Tibial artery (tissue), 4 donors: ENCODE measurements at regions not wholly inside any gene's neighbourhood (a gene's known extent, or its start where the extent isn't known, plus 50 kb on each side); places are given as distances from the start of the nearest gene placed in this dataset.

Experiments
- DNase-seq, 2 donors: peaks; one replicate each; pipeline ENCODE4 v3.0.0-alpha.2; 2019
- H3K27ac ChIP-seq, 2 donors: fragments of 200-600 bp; sonication (generic) in 1 of 2; 1 replicate in 1 of 2; 2 replicates in 1 of 2; pipeline ENCODE4 v1.5.1; 2018 to 2019; ENCODE audit warnings: mild to moderate bottlenecking in 1 of 2
- H3K27me3 ChIP-seq, 2 donors: fragments of 200-600 bp; sonication (generic) in 1 of 2; one replicate each; pipeline versions ENCODE4 v1.5.1 to v1.6.0; 2016 to 2019
- H3K36me3 ChIP-seq, 3 donors: fragments of 200-600 bp; sonication (generic) in 2 of 3; one replicate each; pipeline ENCODE4 v1.5.1; 2016 to 2019; ENCODE audit warnings: mild to moderate bottlenecking in 2 of 3
- H3K4me1 ChIP-seq, 4 donors: fragments of 200-600 bp; sonication (generic) in 2 of 4; 1 replicate in 3 of 4; 2 replicates in 1 of 4; pipeline ENCODE4 v1.5.1; 2016 to 2019
- H3K4me3 ChIP-seq, 2 donors: fragments of 200-600 bp; sonication (generic) in 1 of 2; 1 replicate in 1 of 2; 2 replicates in 1 of 2; pipeline ENCODE4 v1.5.1; 2018 to 2019; ENCODE audit warnings: mild to moderate bottlenecking in 2 of 2
- H3K9me3 ChIP-seq, 3 donors: fragments of 200-600 bp; sonication (generic) in 1 of 3; one replicate each; pipeline ENCODE4 v1.5.1; 2016 to 2019
- CTCF ChIP-seq, 2 experiments: fragments of 200-600 bp in 1 of 2; fragments of 450-650 bp in 1 of 2; IDR thresholded peaks; one replicate each; pipeline ENCODE4 v1.5.1; 2017 to 2019; ENCODE audit warnings: antibody characterized with exemption in 2 of 2, mild to moderate bottlenecking in 1 of 2, moderate library complexity in 1 of 2
- intact Hi-C: fragments of 100-400 bp; cut with DNase I; formaldehyde crosslinking; loops from one replicate; pipeline ENCODE4 v1.15.0; 2023; ENCODE audit warnings: low total_unique reads

DNA sequence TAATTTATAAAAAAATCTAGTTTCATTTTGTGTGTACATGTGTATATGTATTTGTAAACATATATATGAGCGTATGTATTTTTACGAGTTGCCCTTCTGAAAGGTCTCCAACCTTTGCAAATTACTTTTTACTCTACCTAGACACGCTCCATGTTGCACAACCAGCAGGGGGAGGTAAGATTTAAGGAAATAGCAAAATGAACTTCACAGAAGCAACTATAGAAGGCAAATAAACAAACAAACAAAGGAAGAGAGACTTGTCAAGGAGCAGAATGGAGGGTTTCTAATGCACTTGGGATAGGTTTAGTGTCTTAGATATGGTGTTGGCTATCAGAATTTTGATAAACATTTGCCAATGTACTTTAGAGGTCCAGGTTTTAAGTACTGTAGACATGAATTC is 820.5 kb upstream of the POU3F3 start:
- Histone ChIP-seq H3K4me3 (no peak overlapping the region), H3K9me3 (no peaks in the 10 kb centered on the region), H3K4me1 (no peaks in the 10 kb centered on the region), H3K27me3 (no peaks in the 10 kb centered on the region), H3K36me3 (no peaks in the 10 kb centered on the region), H3K27ac (no peak overlapping the region)
- no peak for DNase-seq
- intact Hi-C loops = no loop called here
- TF ChIP-seq CTCF (IDR thresholded peaks at IDR 0.05) = no peak

DNA sequence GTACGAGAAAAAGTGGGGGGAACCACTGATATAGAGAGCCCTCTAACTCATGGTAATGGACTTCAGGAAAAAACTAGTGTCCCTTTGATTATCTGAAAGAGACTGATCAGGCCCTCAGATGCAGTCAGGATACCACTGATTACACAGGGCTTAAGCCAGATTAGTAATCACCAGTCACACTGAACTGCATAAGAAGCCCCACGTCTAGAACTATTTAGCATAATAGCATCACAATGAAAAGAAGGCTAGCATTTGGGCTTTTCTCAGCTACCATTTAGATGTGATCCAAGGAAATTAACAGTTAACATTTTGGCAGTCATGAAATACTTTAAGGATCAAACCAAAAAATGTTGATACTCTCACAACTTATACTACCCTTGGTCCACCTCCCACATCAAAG is 813.1 kb upstream of the POU3F3 start:
- intact Hi-C loops = no loop called here
- no peak overlapping the region for H3K27ac ChIP-seq
- H3K27me3 ChIP-seq = no peaks in the 10 kb centered on the region
- TF ChIP-seq CTCF (IDR thresholded peaks at IDR 0.05) = no peak
- DNase-seq = no peak
- H3K4me3 ChIP-seq = no peak overlapping the region
- H3K4me1 ChIP-seq = no peaks in the 10 kb centered on the region
- no peaks in the 10 kb centered on the region for H3K36me3 ChIP-seq
- no peaks in the 10 kb centered on the region for H3K9me3 ChIP-seq

GRCh38 chr2:104041351-104041750 is 812.6 kb upstream of the POU3F3 start:
- Histone ChIP-seq H3K4me1 (no peaks in the 10 kb centered on the region), H3K36me3 (no peaks in the 10 kb centered on the region), H3K27me3 (no peaks in the 10 kb centered on the region), H3K4me3 (no peak overlapping the region), H3K27ac (no peak overlapping the region), H3K9me3 (no peaks in the 10 kb centered on the region)
- no peak for DNase-seq
- intact Hi-C loops = no loop called here
- TF ChIP-seq CTCF (IDR thresholded peaks at IDR 0.05) = no peak

GRCh38 chr2:104043864-104044263 is 810.1 kb upstream of the POU3F3 start:
- Histone ChIP-seq H3K36me3 (no peaks in the 10 kb centered on the region), H3K4me3 (no peak overlapping the region)

GRCh38 chr2:104045071-104045470 is 808.8 kb upstream of the POU3F3 start:
- TF ChIP-seq CTCF (IDR thresholded peaks at IDR 0.05) = no peak
- Histone ChIP-seq H3K9me3 (no peaks in the 10 kb centered on the region), H3K27me3 (no peaks in the 10 kb centered on the region), H3K36me3 (no peaks in the 10 kb centered on the region), H3K27ac (no peak overlapping the region), H3K4me3 (no peak overlapping the region), H3K4me1 (no peaks in the 10 kb centered on the region)
- no peak for DNase-seq
- intact Hi-C loops = no loop called here

More at GRCh38 chr2:104043864-104044263, 810.1 kb upstream of the POU3F3 start:
- H3K27ac ChIP-seq = no peak overlapping the region
- intact Hi-C loops = no loop called here
- no peaks in the 10 kb centered on the region for H3K4me1 ChIP-seq
- no peak for DNase-seq
- no peak for TF ChIP-seq CTCF (IDR thresholded peaks at IDR 0.05)
- no peaks in the 10 kb centered on the region for H3K9me3 ChIP-seq
- H3K27me3 ChIP-seq = no peaks in the 10 kb centered on the region

DNA sequence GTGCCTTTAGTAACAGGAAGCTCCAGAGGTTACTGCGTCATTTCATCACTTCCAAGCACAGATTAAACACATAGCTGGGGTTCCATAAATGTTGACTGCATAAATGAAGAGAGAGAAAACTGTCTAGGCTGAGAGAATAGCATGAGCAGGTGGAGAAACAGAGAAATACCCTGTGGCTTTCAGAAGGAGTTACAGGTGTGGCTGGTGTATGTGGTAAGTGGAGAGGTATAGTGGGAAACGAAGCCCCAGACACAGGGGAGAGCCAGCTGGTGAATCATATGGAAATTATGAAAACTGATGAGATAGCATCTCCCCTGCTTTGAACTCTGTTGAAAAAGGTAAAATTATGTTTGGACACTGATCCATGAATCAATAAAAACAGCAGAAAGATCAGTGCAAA is 807.4 kb upstream of the POU3F3 start:
- intact Hi-C loops = no loop called here
- no peak for TF ChIP-seq CTCF (IDR thresholded peaks at IDR 0.05)
- no peak for DNase-seq
- H3K27ac ChIP-seq = no peak overlapping the region
- H3K4me1 ChIP-seq = no peaks in the 10 kb centered on the region
- H3K36me3 ChIP-seq = no peaks in the 10 kb centered on the region
- H3K27me3 ChIP-seq = no peaks in the 10 kb centered on the region
- no peak overlapping the region for H3K4me3 ChIP-seq
- no peaks in the 10 kb centered on the region for H3K9me3 ChIP-seq
